DMS53 treated with DMSO at 0.1 percent for 48 hours (cell line): ENCODE measurements at regions not wholly inside any gene's neighbourhood (a gene's known extent, or its start where the extent isn't known, plus 50 kb on each side); places are given as distances from the start of the nearest gene placed in this dataset.

Experiments
- DNase-seq: peaks from one replicate; lab custom pipeline; 2025; ENCODE audit not compliant: unreplicated experiment; lab: John Stamatoyannopoulos, UW

- DNase-seq = no peak
Measured at GRCh38 chr12:71240946-71241345, 83.1 kb upstream of the TSPAN8 start.

GRCh38 chr12:71239731-71240130 lies 81.9 kb upstream of the TSPAN8 start:
- no peak for DNase-seq

- DNase-seq = no peak
Measured at GRCh38 chr12:71237128-71237527, 79.3 kb upstream of the TSPAN8 start.

- DNase-seq = no peak
Measured at GRCh38 chr12:71236133-71236660, 78.4 kb upstream of the TSPAN8 start.

- no peak for DNase-seq
Measured at GRCh38 chr12:71233083-71233482, 75.3 kb upstream of the TSPAN8 start.

- no peak for DNase-seq
Measured at GRCh38 chr12:71230542-71230941, 72.7 kb upstream of the TSPAN8 start.

- DNase-seq = peak; percentile 17
Measured at GRCh38 chr12:71223139-71223538, 65.3 kb upstream of the TSPAN8 start.

- DNase-seq = no peak
Measured at GRCh38 chr12:71222436-71222835, 64.6 kb upstream of the TSPAN8 start.

GRCh38 chr12:71220260-71220659 lies 62.5 kb upstream of the TSPAN8 start:
- no peak for DNase-seq

- DNase-seq = no peak
Measured at GRCh38 chr12:71219224-71219623, 61.4 kb upstream of the TSPAN8 start.

GRCh38 chr12:71218616-71219015 lies 60.8 kb upstream of the TSPAN8 start:
- DNase-seq = no peak

- DNase-seq = peak; percentile 88
Measured at GRCh38 chr12:71216725-71217579, 59.2 kb upstream of the TSPAN8 start.

GRCh38 chr12:71214511-71215285 lies 56.9 kb upstream of the TSPAN8 start:
- peak; percentile 66 for DNase-seq

- no peak for DNase-seq
Measured at GRCh38 chr12:71208053-71208685, 50.4 kb upstream of the TSPAN8 start.
